ENCODE measurements at regions not wholly inside any gene's neighbourhood (a gene's known extent, or its start where the extent isn't known, plus 50 kb on each side); places are given as distances from the start of the nearest gene placed in this dataset.

DNA sequence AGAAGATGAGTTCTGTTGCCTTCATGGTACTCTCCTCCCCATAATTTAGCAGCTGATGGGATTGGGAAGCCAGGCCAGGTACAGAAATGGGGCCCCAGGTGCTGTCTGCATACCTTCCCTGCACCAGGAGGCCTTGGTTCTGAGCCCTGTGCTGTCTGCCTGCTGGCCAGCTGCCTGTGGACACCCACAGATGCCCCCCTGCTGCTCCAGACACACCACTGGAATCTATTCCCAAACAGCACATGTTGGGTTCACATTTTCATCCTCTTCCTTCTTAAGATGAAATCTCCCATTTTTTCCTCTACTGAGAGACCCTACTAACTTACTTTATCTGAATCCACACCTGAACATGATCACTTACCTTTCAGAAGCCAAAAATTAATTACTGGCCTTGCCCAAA, 152.0 kb upstream of the CCDC68 start:
- no peaks in the 10 kb centered on the region for H3K36me3 ChIP-seq (ENCODE audit: control insufficient read depth in 5 of 5, insufficient read depth in 5 of 5, low read length in 5 of 5)
- peaks cover 0 to 32% (median 15%) of the 10 kb centered on the region in 5 donors for H3K4me1 ChIP-seq (ENCODE audit: control insufficient read depth in 5 of 5, insufficient read depth in 5 of 5, low read length in 5 of 5)
- H3K4me3 ChIP-seq (ENCODE audit: low read depth in 1 of 5, low read length in 5 of 5) = no peak overlapping the region
- no peaks in the 10 kb centered on the region for H3K9me3 ChIP-seq (ENCODE audit: control insufficient read depth in 5 of 5, low read length in 5 of 5)
- no peaks in the 10 kb centered on the region for H3K27me3 ChIP-seq (ENCODE audit: control insufficient read depth in 5 of 5, insufficient read depth in 4 of 5, low read length in 5 of 5)
- peak overlapping the region; percentile 52 for H3K27ac ChIP-seq (ENCODE audit: low read depth, low read length)
- no peak overlapping the region for H3K9ac ChIP-seq (ENCODE audit: low read length in 5 of 5)

DNA sequence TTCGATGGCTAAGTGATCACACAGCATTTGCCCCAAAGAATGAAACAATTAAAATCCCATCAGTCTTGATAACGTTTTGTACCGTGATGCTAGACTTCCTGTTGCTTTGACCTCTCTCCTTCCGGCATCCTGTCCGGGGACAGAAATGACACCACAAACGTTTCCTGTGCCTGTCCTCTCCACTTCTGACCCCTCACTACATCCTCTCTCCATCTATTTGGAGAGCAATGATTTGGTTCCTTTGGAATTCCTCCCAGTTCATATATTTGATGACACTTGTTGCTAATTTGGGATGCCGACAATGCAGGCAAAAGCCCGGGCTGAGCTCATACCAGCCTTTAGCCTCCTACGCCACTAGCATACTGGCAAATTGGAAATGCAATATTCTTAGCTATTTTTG, 151.2 kb upstream of the CCDC68 start:
- H3K27ac ChIP-seq (ENCODE audit: low read depth, low read length) = peak overlapping the region; percentile 52
- H3K36me3 ChIP-seq (ENCODE audit: control insufficient read depth in 5 of 5, insufficient read depth in 5 of 5, low read length in 5 of 5) = no peaks in the 10 kb centered on the region
- no peaks in the 10 kb centered on the region for H3K27me3 ChIP-seq (ENCODE audit: control insufficient read depth in 5 of 5, insufficient read depth in 4 of 5, low read length in 5 of 5)

DNA sequence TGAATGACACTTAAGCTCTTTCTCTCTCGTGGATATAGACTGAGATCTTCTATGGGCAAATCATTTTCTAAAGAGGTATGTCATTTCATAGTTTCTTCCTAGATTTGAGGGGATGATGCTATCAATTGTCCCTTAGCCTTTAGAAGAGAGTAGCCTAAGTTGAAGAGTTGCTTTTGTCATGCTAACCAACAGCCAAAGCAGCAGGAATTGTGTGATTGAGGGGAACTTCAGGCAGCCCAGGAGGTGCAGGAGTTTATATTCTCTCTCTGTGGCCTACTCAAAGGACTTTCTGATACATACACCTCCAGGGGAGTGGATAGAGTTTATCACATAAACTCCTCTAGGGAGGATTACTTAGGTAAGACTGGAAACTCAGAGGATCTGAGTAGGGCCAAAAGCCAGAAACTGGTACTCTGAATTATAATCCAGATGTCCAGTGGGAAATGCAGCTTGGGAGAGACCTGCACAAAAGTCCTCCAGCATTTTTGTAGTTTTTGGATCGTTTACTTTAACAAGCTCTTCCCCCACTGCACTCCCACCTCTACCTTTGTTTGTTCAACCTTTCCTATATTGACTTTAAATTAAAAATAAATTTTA, 150.7 kb upstream of the CCDC68 start:
- H3K27me3 ChIP-seq (ENCODE audit: control insufficient read depth in 5 of 5, insufficient read depth in 4 of 5, low read length in 5 of 5) = no peaks in the 10 kb centered on the region
- H3K27ac ChIP-seq (ENCODE audit: low read depth, low read length) = peak overlapping the region; percentile 18
- peaks cover 0 to 26% (median 10%) of the 10 kb centered on the region in 5 donors for H3K4me1 ChIP-seq (ENCODE audit: control insufficient read depth in 5 of 5, insufficient read depth in 5 of 5, low read length in 5 of 5)

More for the DNA sequence above, 151.2 kb upstream of the CCDC68 start:
- H3K9ac ChIP-seq (ENCODE audit: low read length in 5 of 5) = no peak overlapping the region
- no peaks in the 10 kb centered on the region for H3K9me3 ChIP-seq (ENCODE audit: control insufficient read depth in 5 of 5, low read length in 5 of 5)
- no peak overlapping the region for H3K4me3 ChIP-seq (ENCODE audit: low read depth in 1 of 5, low read length in 5 of 5)
- H3K4me1 ChIP-seq (ENCODE audit: control insufficient read depth in 5 of 5, insufficient read depth in 5 of 5, low read length in 5 of 5) = peaks cover 0 to 28% (median 13%) of the 10 kb centered on the region in 5 donors

DNA sequence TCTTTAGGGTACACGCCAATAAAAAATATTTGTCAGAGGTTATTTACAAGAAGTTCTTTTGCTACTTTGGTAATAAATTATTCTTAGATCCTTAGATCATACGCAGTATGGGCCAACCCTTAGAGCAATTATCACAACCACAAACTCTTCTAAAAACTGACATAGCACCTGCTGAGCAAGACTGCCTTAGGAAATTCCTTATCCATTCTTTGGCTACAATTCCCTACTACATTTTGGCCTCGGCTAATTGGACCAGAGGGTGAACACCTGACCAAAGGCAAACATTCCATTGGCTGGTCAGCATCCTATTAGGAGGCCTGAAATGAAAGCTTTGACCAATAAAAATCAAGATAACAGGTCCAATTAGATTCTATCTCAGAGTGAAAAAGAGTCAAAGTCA, 147.6 kb upstream of the CCDC68 start:
- Histone ChIP-seq H3K27ac (ENCODE audit: low read depth, low read length) (no peak overlapping the region), H3K9me3 (ENCODE audit: control insufficient read depth in 5 of 5, low read length in 5 of 5) (no peaks in the 10 kb centered on the region), H3K4me1 (ENCODE audit: control insufficient read depth in 5 of 5, insufficient read depth in 5 of 5, low read length in 5 of 5) (peaks cover 0 to 18% (median 0%) of the 10 kb centered on the region in 5 donors), H3K27me3 (ENCODE audit: control insufficient read depth in 5 of 5, insufficient read depth in 4 of 5, low read length in 5 of 5) (no peaks in the 10 kb centered on the region), H3K4me3 (ENCODE audit: low read depth in 1 of 5, low read length in 5 of 5) (no peak overlapping the region), H3K9ac (ENCODE audit: low read length in 5 of 5) (no peak overlapping the region), H3K36me3 (ENCODE audit: control insufficient read depth in 5 of 5, insufficient read depth in 5 of 5, low read length in 5 of 5) (no peaks in the 10 kb centered on the region)

More for the DNA sequence above, 150.7 kb upstream of the CCDC68 start:
- Histone ChIP-seq H3K9ac (ENCODE audit: low read length in 5 of 5) (no peak overlapping the region), H3K9me3 (ENCODE audit: control insufficient read depth in 5 of 5, low read length in 5 of 5) (no peaks in the 10 kb centered on the region), H3K36me3 (ENCODE audit: control insufficient read depth in 5 of 5, insufficient read depth in 5 of 5, low read length in 5 of 5) (no peaks in the 10 kb centered on the region), H3K4me3 (ENCODE audit: low read depth in 1 of 5, low read length in 5 of 5) (no peak overlapping the region)

DNA sequence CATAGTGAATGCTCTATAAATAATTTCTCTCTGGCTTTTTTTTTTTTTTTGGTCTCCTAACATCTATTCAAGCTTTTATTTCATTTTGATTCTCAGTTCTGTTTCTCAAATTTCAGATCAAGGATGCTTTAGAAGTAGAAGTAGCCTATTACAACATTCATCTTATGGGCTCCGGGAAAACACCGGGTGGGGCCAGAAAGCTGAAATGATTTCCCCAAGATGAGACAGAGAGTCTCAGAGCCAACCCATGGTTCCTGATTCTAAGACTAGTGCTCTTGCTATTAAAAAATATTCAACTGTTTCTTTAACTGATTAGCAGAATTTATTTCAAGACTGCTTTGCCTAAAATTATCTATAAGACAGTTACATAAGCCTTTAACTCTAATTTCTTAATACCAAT, 147.2 kb upstream of the CCDC68 start:
- H3K9me3 ChIP-seq (ENCODE audit: control insufficient read depth in 5 of 5, low read length in 5 of 5) = no peaks in the 10 kb centered on the region
- H3K9ac ChIP-seq (ENCODE audit: low read length in 5 of 5) = no peak overlapping the region
- peaks cover 0 to 18% (median 0%) of the 10 kb centered on the region in 5 donors for H3K4me1 ChIP-seq (ENCODE audit: control insufficient read depth in 5 of 5, insufficient read depth in 5 of 5, low read length in 5 of 5)
- H3K27me3 ChIP-seq (ENCODE audit: control insufficient read depth in 5 of 5, insufficient read depth in 4 of 5, low read length in 5 of 5) = no peaks in the 10 kb centered on the region
- no peak overlapping the region for H3K4me3 ChIP-seq (ENCODE audit: low read depth in 1 of 5, low read length in 5 of 5)
- no peaks in the 10 kb centered on the region for H3K36me3 ChIP-seq (ENCODE audit: control insufficient read depth in 5 of 5, insufficient read depth in 5 of 5, low read length in 5 of 5)
- H3K27ac ChIP-seq (ENCODE audit: low read depth, low read length) = no peak overlapping the region

DNA sequence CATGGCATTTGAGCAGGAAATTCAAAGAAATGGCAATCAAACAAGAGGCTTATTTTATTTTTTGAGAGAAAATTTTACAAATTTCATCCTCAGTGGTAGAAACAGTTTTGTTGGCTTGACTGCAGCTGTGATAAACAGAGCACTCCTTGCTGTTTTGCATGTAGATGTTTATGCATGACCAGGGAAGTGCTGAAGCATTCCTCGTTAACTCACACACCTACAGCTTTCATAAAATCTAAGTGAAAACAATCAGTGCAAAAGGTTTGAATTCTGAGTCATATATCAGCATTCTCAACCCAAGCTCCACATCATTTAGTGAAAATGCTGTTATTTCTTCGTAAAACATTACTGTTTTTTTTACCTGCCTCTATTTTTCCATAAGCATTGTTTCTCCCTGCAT, 146.6 kb upstream of the CCDC68 start:
- Histone ChIP-seq H3K27me3 (ENCODE audit: control insufficient read depth in 5 of 5, insufficient read depth in 4 of 5, low read length in 5 of 5) (no peaks in the 10 kb centered on the region), H3K36me3 (ENCODE audit: control insufficient read depth in 5 of 5, insufficient read depth in 5 of 5, low read length in 5 of 5) (no peaks in the 10 kb centered on the region), H3K9me3 (ENCODE audit: control insufficient read depth in 5 of 5, low read length in 5 of 5) (no peaks in the 10 kb centered on the region), H3K4me1 (ENCODE audit: control insufficient read depth in 5 of 5, insufficient read depth in 5 of 5, low read length in 5 of 5) (peaks cover 0 to 14% (median 0%) of the 10 kb centered on the region in 5 donors), H3K27ac (ENCODE audit: low read depth, low read length) (no peak overlapping the region), H3K4me3 (ENCODE audit: low read depth in 1 of 5, low read length in 5 of 5) (no peak overlapping the region), H3K9ac (ENCODE audit: low read length in 5 of 5) (no peak overlapping the region)

DNA sequence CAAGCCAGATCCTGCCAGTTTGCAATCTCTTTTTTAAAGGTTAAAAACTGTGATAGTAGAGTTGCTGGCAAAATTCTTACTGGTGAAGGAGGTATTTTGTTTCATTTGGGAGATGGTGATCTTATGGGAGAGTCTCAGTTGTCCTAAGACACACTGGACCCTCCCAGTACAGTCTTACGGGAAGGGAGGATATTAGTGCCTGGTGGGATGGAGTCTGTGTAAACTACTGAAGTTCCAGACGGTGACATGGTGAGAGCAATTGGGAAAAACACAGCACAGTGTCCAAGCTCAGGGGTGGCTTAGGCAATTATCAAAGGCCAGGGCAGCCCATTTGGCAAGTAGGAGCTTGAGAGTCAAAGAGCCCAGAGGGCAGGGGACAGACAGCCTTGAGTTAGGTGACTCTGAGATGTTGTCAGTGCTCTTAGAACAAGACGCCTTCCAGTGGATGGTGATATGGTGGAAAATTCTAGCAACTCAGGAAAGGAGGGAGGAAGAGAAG, 143.7 kb upstream of the CCDC68 start:
- Histone ChIP-seq H3K9ac (ENCODE audit: low read length in 5 of 5) (no peak overlapping the region), H3K36me3 (ENCODE audit: control insufficient read depth in 5 of 5, insufficient read depth in 5 of 5, low read length in 5 of 5) (no peaks in the 10 kb centered on the region), H3K27me3 (ENCODE audit: control insufficient read depth in 5 of 5, insufficient read depth in 4 of 5, low read length in 5 of 5) (no peaks in the 10 kb centered on the region), H3K4me3 (ENCODE audit: low read depth in 1 of 5, low read length in 5 of 5) (no peak overlapping the region), H3K4me1 (ENCODE audit: control insufficient read depth in 5 of 5, insufficient read depth in 5 of 5, low read length in 5 of 5) (peaks cover 0 to 8% (median 0%) of the 10 kb centered on the region in 5 donors), H3K9me3 (ENCODE audit: control insufficient read depth in 5 of 5, low read length in 5 of 5) (no peaks in the 10 kb centered on the region), H3K27ac (ENCODE audit: low read depth, low read length) (no peak overlapping the region)

DNA sequence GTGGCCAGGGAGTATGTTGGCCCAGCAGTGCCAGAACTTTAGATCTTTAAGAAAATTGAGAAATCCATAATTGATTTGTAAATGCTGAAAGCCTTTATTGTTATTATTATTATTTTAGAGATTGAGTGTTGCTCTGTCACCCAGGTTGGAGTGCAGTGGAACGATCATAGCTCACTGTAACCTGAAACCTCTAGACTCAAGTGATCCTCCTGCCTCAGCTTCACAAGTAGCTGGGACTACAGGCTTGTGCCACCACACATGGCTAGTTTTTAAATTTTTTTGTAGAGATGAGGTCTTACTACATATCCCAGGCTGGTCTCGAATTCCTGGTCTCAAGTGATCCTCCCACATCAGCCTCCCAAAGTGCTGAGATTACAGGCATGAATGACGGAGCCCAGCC, 143.2 kb upstream of the CCDC68 start:
- no peak overlapping the region for H3K27ac ChIP-seq (ENCODE audit: low read depth, low read length)
- peaks cover 0 to 13% (median 0%) of the 10 kb centered on the region in 5 donors for H3K4me1 ChIP-seq (ENCODE audit: control insufficient read depth in 5 of 5, insufficient read depth in 5 of 5, low read length in 5 of 5)
- H3K27me3 ChIP-seq (ENCODE audit: control insufficient read depth in 5 of 5, insufficient read depth in 4 of 5, low read length in 5 of 5) = no peaks in the 10 kb centered on the region
- H3K4me3 ChIP-seq (ENCODE audit: low read depth in 1 of 5, low read length in 5 of 5) = no peak overlapping the region
- no peaks in the 10 kb centered on the region for H3K36me3 ChIP-seq (ENCODE audit: control insufficient read depth in 5 of 5, insufficient read depth in 5 of 5, low read length in 5 of 5)
- H3K9ac ChIP-seq (ENCODE audit: low read length in 5 of 5) = no peak overlapping the region
- no peaks in the 10 kb centered on the region for H3K9me3 ChIP-seq (ENCODE audit: control insufficient read depth in 5 of 5, low read length in 5 of 5)

DNA sequence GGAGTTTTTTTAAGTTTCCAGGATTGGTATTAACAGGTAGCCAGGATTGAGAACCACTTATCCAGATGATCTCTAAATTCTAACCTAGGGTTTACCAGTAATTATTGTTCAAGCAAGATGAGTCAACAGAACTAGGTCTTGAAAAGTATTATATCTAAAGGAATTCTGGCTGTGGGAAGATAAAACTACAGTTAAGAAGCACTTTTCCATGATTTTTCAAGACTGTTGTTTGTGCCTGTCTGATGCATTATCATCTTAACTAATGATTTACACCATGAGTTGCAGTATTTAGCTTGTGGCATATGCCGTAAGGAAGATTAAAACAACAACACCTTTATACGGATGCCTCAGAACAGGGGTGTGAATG, 142.2 kb upstream of the CCDC68 start:
- Histone ChIP-seq H3K4me3 (ENCODE audit: low read depth in 1 of 5, low read length in 5 of 5) (no peak overlapping the region), H3K27me3 (ENCODE audit: control insufficient read depth in 5 of 5, insufficient read depth in 4 of 5, low read length in 5 of 5) (no peaks in the 10 kb centered on the region), H3K4me1 (ENCODE audit: control insufficient read depth in 5 of 5, insufficient read depth in 5 of 5, low read length in 5 of 5) (peaks cover 0 to 23% (median 3%) of the 10 kb centered on the region in 5 donors), H3K27ac (ENCODE audit: low read depth, low read length) (no peak overlapping the region), H3K9me3 (ENCODE audit: control insufficient read depth in 5 of 5, low read length in 5 of 5) (no peaks in the 10 kb centered on the region), H3K36me3 (ENCODE audit: control insufficient read depth in 5 of 5, insufficient read depth in 5 of 5, low read length in 5 of 5) (no peaks in the 10 kb centered on the region), H3K9ac (ENCODE audit: low read length in 5 of 5) (no peak overlapping the region)

DNA sequence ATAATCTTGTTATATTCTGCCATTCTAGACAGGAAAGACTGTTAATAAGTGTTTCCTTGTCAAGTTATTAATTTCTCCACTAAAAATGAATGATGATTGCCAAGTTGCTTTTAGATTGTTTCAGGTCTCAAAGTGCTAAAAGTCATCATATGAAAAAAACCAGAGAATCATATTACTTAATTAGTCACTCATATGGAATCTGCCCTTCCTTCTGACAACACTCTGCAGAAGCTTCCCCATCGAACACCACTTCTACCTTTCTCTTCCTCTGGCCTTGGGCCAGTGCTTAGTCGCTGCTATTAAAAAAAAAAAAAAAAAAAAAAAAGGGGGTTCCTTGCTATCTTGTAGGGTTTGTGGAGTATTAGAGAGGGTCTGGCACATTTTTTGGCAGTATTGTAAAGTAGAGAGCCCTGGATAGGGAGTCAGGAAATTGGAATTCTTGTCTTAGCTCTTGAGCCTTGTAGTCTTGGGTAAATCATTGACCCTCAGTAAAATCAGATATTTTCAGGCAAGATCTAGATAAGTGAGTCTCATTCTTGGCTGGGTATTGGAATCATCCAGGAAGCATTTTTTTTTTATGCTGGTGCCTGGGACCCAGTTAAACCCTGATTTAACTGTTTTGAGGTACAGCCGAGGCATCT, 141.7 kb upstream of the CCDC68 start:
- no peak overlapping the region for H3K27ac ChIP-seq (ENCODE audit: low read depth, low read length)
- H3K9ac ChIP-seq (ENCODE audit: low read length in 5 of 5) = no peak overlapping the region
- no peaks in the 10 kb centered on the region for H3K9me3 ChIP-seq (ENCODE audit: control insufficient read depth in 5 of 5, low read length in 5 of 5)
- H3K4me1 ChIP-seq (ENCODE audit: control insufficient read depth in 5 of 5, insufficient read depth in 5 of 5, low read length in 5 of 5) = peaks cover 0 to 24% (median 5%) of the 10 kb centered on the region in 5 donors
- H3K4me3 ChIP-seq (ENCODE audit: low read depth in 1 of 5, low read length in 5 of 5) = no peak overlapping the region
- no peaks in the 10 kb centered on the region for H3K27me3 ChIP-seq (ENCODE audit: control insufficient read depth in 5 of 5, insufficient read depth in 4 of 5, low read length in 5 of 5)
- H3K36me3 ChIP-seq (ENCODE audit: control insufficient read depth in 5 of 5, insufficient read depth in 5 of 5, low read length in 5 of 5) = no peaks in the 10 kb centered on the region
